Muscle of leg (tissue), 3 donors: ENCODE measurements at regions not wholly inside any gene's neighbourhood (a gene's known extent, or its start where the extent isn't known, plus 50 kb on each side); places are given as distances from the start of the nearest gene placed in this dataset.

Experiments
- DNase-seq: peaks from one replicate; pipeline ENCODE4 v3.0.0; 2013
- H3K27ac ChIP-seq: one replicate; pipeline ENCODE4 v1.5.1; 2013; ENCODE audit warnings: mild to moderate bottlenecking, low read length, control low read depth
- H3K27me3 ChIP-seq: one replicate; pipeline ENCODE4 v1.6.1; 2013; ENCODE audit warnings: low read length; ENCODE audit not compliant: control insufficient read depth, insufficient read depth
- H3K36me3 ChIP-seq: one replicate; pipeline ENCODE4 v1.6.1; 2013; ENCODE audit warnings: low read length; ENCODE audit not compliant: control insufficient read depth, insufficient read depth
- H3K4me1 ChIP-seq: one replicate; pipeline ENCODE4 v1.6.1; 2013; ENCODE audit warnings: low read length; ENCODE audit not compliant: control insufficient read depth, insufficient read depth
- H3K4me3 ChIP-seq: one replicate; pipeline ENCODE4 v1.5.1; 2013; ENCODE audit warnings: low read length, control low read depth
- H3K9me3 ChIP-seq: replicated peaks from 2 replicates; pipeline ENCODE4 v1.6.1; 2013; ENCODE audit warnings: low read depth, low read length; ENCODE audit not compliant: control insufficient read depth
- WGBS: methylation state at CpG from one replicate; pipeline ENCODE4 v1.1.5; 2013; ENCODE audit warnings: missing lambda C conversion rate; ENCODE audit not compliant: insufficient coverage; 5-methylcytosine and 5-hydroxymethylcytosine counted together

DNA sequence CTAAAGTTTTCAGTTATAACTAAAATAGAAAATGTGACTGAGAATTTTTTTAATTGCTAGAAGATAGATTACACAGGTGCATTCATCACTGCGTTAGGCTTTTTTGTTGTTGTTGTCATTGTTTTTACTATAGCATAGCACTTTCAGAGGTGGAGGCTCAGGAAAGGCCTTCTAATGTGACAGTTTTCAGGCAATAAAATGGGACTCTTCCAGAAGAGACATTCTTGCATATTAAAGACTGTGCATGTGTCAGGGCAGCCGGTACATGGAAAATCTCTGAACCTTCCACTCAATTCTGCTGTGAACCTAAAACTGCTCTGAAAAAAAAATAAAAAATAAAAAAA is 175.2 kb downstream of the METTL4 start:
- Histone ChIP-seq H3K36me3 (no peaks in the 10 kb centered on the region), H3K27me3 (no peaks in the 10 kb centered on the region), H3K4me3 (no peak overlapping the region), H3K27ac (no peak overlapping the region), H3K9me3 (no peaks in the 10 kb centered on the region), H3K4me1 (no peaks in the 10 kb centered on the region)
- DNase-seq = no peak
- no CpG with 5 or more reads among the region's 2 CpGs for WGBS

GRCh38 chr18:2400701-2401196 is 170.6 kb downstream of the METTL4 start:
- no peak for DNase-seq
- H3K27me3 ChIP-seq = no peaks in the 10 kb centered on the region
- H3K4me3 ChIP-seq = no peak overlapping the region
- no peaks in the 10 kb centered on the region for H3K4me1 ChIP-seq
- H3K27ac ChIP-seq = no peak overlapping the region
- no peaks in the 10 kb centered on the region for H3K9me3 ChIP-seq
- WGBS = no CpG with 5 or more reads among the region's 2 CpGs
- H3K36me3 ChIP-seq = no peaks in the 10 kb centered on the region

- H3K4me3 ChIP-seq = no peak overlapping the region
- H3K27me3 ChIP-seq = no peaks in the 10 kb centered on the region
- no peaks in the 10 kb centered on the region for H3K4me1 ChIP-seq
- no peaks in the 10 kb centered on the region for H3K9me3 ChIP-seq
- no peak overlapping the region for H3K27ac ChIP-seq
- H3K36me3 ChIP-seq = no peaks in the 10 kb centered on the region
- no CpG with 5 or more reads among the region's 1 CpG for WGBS
- no peak for DNase-seq
Observed at GRCh38 chr18:2402084-2402483, 169.2 kb downstream of the METTL4 start.

- no peak overlapping the region for H3K4me3 ChIP-seq
- H3K27me3 ChIP-seq = no peaks in the 10 kb centered on the region
- no peaks in the 10 kb centered on the region for H3K4me1 ChIP-seq
- no peaks in the 10 kb centered on the region for H3K36me3 ChIP-seq
- H3K27ac ChIP-seq = no peak overlapping the region
- WGBS = no CpG with 5 or more reads among the region's 2 CpGs
- no peaks in the 10 kb centered on the region for H3K9me3 ChIP-seq
- DNase-seq = no peak
Observed at GRCh38 chr18:2406544-2406943, 164.8 kb downstream of the METTL4 start.

GRCh38 chr18:2407961-2408360 is 163.3 kb downstream of the METTL4 start:
- no CpG with 5 or more reads among the region's 1 CpG for WGBS
- H3K4me3 ChIP-seq = no peak overlapping the region
- no peak for DNase-seq
- H3K27me3 ChIP-seq = no peaks in the 10 kb centered on the region
- H3K27ac ChIP-seq = no peak overlapping the region
- no peaks in the 10 kb centered on the region for H3K36me3 ChIP-seq
- no peaks in the 10 kb centered on the region for H3K9me3 ChIP-seq
- H3K4me1 ChIP-seq = no peaks in the 10 kb centered on the region

- Histone ChIP-seq H3K27me3 (no peaks in the 10 kb centered on the region), H3K9me3 (no peaks in the 10 kb centered on the region), H3K4me3 (no peak overlapping the region), H3K27ac (no peak overlapping the region), H3K36me3 (no peaks in the 10 kb centered on the region), H3K4me1 (no peaks in the 10 kb centered on the region)
- DNase-seq = no peak
- WGBS = 86% methylated on average over 4 of the region's 5 CpGs
Observed at GRCh38 chr18:2409906-2410305, 161.4 kb downstream of the METTL4 start.

DNA sequence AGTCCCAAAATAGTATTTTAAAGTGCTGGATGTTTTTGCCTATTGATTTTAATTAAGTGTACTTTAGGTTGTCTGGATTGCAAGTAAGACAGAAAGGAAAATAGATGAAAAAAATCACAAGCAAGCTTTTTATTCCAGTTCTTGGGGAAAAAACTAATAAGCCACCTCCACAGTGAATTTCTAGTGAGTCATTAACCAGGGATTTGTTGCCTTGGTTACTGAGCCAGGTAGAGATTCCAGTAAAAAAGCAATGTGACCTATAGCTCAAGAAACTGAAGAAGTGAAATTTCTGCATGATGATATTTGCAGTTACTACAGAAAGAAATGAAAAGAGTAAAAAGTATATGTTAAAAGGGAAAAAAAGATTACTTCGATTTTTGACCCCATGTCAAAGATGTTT is 160.6 kb downstream of the METTL4 start:
- H3K4me3 ChIP-seq = no peak overlapping the region
- no CpG with 5 or more reads among the region's 1 CpG for WGBS
- no peak for DNase-seq
- H3K9me3 ChIP-seq = no peaks in the 10 kb centered on the region
- H3K4me1 ChIP-seq = no peaks in the 10 kb centered on the region
- H3K27ac ChIP-seq = no peak overlapping the region
- H3K36me3 ChIP-seq = no peaks in the 10 kb centered on the region
- no peaks in the 10 kb centered on the region for H3K27me3 ChIP-seq

DNA sequence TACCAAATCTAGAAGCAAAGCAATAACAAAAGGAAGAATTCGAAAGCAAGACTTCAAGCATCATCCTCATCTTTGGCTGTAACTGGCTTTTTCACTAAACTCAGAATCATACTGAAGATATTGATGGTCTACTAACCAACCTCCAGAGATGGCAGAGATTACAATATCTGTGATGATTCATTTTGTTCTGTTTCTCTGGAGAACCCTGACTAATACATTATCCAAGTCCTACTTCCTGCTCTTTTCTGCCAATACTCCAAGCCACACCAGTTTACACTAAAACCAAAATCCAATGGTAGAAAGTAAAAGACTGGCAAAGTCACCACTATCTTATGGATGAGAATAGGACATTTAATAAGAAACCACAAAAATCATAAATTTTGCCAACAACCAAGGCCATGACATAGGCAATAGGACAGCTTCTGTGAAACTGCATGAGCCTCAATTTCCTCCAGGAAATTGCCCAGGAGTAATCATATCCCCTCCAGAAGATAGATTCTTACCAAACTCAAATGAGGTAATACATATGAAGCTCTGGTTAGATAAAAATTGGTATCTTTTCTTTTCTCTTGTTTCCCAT is 159.8 kb downstream of the METTL4 start:
- no peak for DNase-seq
- Histone ChIP-seq H3K27me3 (no peaks in the 10 kb centered on the region), H3K4me3 (no peak overlapping the region), H3K27ac (no peak overlapping the region), H3K36me3 (no peaks in the 10 kb centered on the region), H3K4me1 (no peaks in the 10 kb centered on the region), H3K9me3 (no peaks in the 10 kb centered on the region)
- no CpG with 5 or more reads among the region's 1 CpG for WGBS

- no peak for DNase-seq
- Histone ChIP-seq H3K4me3 (no peak overlapping the region), H3K36me3 (no peaks in the 10 kb centered on the region), H3K27ac (no peak overlapping the region), H3K9me3 (no peaks in the 10 kb centered on the region), H3K4me1 (no peaks in the 10 kb centered on the region), H3K27me3 (no peaks in the 10 kb centered on the region)
- WGBS = no CpG with 5 or more reads among the region's 3 CpGs
Observed at GRCh38 chr18:2412281-2412680, 159.0 kb downstream of the METTL4 start.

DNA sequence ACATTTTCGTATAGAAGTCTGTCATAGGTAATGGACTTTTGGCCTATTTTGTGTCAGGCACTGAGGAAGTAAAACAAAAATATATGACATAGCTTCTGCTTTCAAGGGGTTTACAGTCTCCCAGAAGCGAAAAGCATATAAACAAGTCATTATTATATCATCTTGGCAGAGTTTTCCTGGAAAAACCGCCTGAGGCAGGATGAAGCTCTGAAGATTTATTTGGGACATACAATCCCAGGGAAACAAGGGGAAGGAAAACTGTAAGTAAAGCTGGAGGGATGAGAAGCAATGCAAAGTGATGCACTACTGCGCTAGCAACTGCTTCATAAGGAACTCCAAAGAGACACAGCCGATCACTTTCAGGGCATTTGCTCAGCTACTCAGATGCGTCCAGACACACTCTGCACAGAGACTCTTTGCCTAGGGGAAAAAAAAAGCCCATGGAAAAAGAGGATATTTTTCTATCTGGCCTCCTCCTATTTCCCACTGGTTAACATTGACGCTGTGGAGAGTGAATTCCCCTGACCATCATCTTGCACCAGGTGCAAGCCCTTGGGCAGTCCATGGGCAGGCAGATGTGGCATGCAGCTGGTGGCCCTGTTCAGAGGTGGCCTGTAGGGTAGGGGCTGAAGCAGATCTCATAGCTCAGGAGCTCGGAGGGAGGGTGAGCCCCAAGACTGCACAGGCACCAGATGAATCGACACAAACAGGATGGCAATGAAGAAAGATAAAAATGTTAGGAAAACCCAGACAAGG is 158.1 kb downstream of the METTL4 start:
- no peaks in the 10 kb centered on the region for H3K9me3 ChIP-seq
- no peak overlapping the region for H3K4me3 ChIP-seq
- peak overlapping the region; percentile 33 for H3K27ac ChIP-seq
- no peaks in the 10 kb centered on the region for H3K36me3 ChIP-seq
- peak; percentile 87 for DNase-seq
- H3K27me3 ChIP-seq = no peaks in the 10 kb centered on the region
- 40% methylated on average over 4 of the region's 9 CpGs for WGBS
- H3K4me1 ChIP-seq = no peaks in the 10 kb centered on the region
